ENCODE measurements at regions not wholly inside any gene's neighbourhood (a gene's known extent, or its start where the extent isn't known, plus 50 kb on each side); places are given as distances from the start of the nearest gene placed in this dataset.

DNA sequence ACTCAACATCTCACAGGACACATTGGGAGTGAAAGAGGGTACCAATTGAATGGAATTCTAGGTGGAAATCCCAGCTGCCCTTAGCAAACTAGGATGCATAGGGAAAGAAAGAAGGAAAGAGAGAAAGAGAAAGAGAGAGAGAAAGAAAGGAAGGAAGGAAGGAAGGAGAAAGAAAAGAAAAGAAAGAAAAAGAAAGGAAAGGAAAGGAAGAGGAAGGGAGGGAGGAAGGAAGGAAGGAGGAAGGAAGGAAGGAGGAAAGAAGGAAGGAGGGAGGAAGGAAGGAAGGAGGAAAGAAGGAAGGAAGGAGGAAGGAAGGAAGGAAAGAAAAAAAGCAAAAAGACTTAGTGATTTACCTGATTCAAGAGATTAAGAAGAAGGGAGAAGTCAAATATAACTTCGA, 143.9 kb downstream of the SS18 start:
- H3K27me3 ChIP-seq (ENCODE audit: control insufficient read depth, insufficient read depth, low read length), result no peaks in the 10 kb centered on the region
- POLR2A ChIA-PET, result no interaction called here
- no peak for DNase-seq (ENCODE audit: low read depth, low spot score)
- H3K9me3 ChIP-seq (ENCODE audit: control insufficient read depth, insufficient read depth, low read length), result no peaks in the 10 kb centered on the region
- TF ChIP-seq, protein P1, sequence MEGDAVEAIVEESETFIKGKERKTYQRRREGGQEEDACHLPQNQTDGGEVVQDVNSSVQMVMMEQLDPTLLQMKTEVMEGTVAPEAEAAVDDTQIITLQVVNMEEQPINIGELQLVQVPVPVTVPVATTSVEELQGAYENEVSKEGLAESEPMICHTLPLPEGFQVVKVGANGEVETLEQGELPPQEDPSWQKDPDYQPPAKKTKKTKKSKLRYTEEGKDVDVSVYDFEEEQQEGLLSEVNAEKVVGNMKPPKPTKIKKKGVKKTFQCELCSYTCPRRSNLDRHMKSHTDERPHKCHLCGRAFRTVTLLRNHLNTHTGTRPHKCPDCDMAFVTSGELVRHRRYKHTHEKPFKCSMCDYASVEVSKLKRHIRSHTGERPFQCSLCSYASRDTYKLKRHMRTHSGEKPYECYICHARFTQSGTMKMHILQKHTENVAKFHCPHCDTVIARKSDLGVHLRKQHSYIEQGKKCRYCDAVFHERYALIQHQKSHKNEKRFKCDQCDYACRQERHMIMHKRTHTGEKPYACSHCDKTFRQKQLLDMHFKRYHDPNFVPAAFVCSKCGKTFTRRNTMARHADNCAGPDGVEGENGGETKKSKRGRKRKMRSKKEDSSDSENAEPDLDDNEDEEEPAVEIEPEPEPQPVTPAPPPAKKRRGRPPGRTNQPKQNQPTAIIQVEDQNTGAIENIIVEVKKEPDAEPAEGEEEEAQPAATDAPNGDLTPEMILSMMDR (IDR thresholded peaks at IDR 0.05; ENCODE audit: low read depth, low read length), result no peak
- no peak overlapping the region for H3K27ac ChIP-seq (ENCODE audit: low read depth, low read length)
- H3K4me3 ChIP-seq (ENCODE audit: low read depth, low read length), result no peak overlapping the region
- CTCF ChIA-PET, result no interaction called here

DNA sequence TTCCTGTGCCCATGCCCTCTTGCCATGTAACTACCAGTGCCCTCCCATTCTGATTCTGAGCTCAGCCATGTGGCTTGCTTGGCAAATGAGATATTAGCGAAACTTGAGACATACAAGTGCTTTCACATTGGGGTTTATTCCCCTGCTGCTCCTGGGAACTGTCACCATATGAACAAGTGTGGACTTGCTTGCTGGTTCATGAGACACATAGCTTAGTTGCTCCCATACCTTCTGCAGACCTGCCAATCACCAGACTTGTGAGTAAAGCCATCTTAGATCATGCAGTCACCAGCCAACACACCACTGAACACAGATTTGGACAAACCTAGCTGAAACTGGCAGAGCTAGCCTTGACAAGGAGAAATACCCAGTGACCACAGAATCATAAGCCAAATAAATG, 155.1 kb downstream of the SS18 start:
- no peaks in the 10 kb centered on the region for H3K9me3 ChIP-seq (ENCODE audit: control insufficient read depth, insufficient read depth, low read length)
- CTCF ChIA-PET, result no interaction called here
- TF ChIP-seq, protein P1 (IDR thresholded peaks at IDR 0.05; ENCODE audit: low read depth, low read length), result no peak
- H3K27me3 ChIP-seq (ENCODE audit: control insufficient read depth, insufficient read depth, low read length), result peaks cover 5% of the 10 kb centered on the region
- POLR2A ChIA-PET, result no interaction called here
- no peak for DNase-seq (ENCODE audit: low read depth, low spot score)
- no peak overlapping the region for H3K27ac ChIP-seq (ENCODE audit: low read depth, low read length)
- no peak overlapping the region for H3K4me3 ChIP-seq (ENCODE audit: low read depth, low read length)

DNA sequence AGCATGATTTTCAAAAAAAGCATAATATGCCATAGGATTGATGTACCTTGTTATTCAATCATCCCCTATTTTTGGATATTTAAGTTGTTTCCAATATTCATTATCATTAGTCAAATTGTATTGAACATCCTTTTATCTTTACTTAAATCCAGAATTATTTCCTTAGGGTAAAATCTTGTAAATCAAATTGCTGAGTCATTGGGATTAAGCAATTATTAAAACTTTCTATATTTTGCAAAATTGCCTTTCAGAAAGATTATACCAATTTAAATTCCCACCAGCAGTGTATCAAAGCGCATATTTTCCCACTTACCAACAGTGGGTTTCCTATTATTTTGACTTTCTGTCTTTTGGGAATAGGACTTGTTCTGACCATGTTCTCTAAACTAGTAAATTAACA, 159.3 kb downstream of the SS18 start:
- Histone ChIP-seq H3K27me3 (ENCODE audit: control insufficient read depth, insufficient read depth, low read length) (peaks cover 5% of the 10 kb centered on the region), H3K27ac (ENCODE audit: low read depth, low read length) (no peak overlapping the region), H3K4me3 (ENCODE audit: low read depth, low read length) (no peak overlapping the region), H3K9me3 (ENCODE audit: control insufficient read depth, insufficient read depth, low read length) (no peaks in the 10 kb centered on the region)
- TF ChIP-seq, protein P1 (IDR thresholded peaks at IDR 0.05; ENCODE audit: low read depth, low read length), result no peak
- POLR2A ChIA-PET, result no interaction called here
- CTCF ChIA-PET, result no interaction called here
- DNase-seq (ENCODE audit: low read depth, low spot score), result no peak

DNA sequence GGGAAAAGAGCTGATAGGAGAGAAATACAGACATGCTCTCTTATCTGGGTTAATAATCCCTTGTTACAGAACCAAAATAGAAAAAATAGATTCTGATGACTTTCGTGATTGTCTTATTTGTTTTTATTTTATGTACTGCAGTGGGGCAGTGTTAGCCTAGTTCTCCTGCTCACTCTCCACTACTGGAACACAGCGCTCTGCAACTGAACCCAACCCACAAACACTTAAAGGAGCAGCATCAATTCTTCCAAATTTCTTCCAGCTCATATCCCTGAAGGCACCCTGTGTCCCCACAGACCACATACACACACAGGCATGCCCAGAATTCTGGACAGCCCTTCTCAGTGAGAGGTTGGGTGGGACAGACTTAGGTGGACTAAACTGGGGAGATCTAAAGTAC, 160.6 kb downstream of the SS18 start:
- no peak overlapping the region for H3K4me3 ChIP-seq (ENCODE audit: low read depth, low read length)
- H3K27ac ChIP-seq (ENCODE audit: low read depth, low read length), result no peak overlapping the region
- DNase-seq (ENCODE audit: low read depth, low spot score), result no peak
- CTCF ChIA-PET, result no interaction called here
- H3K27me3 ChIP-seq (ENCODE audit: control insufficient read depth, insufficient read depth, low read length), result peaks cover 2% of the 10 kb centered on the region
- TF ChIP-seq, protein P1 (IDR thresholded peaks at IDR 0.05; ENCODE audit: low read depth, low read length), result no peak
- no peaks in the 10 kb centered on the region for H3K9me3 ChIP-seq (ENCODE audit: control insufficient read depth, insufficient read depth, low read length)
- POLR2A ChIA-PET, result no interaction called here

DNA sequence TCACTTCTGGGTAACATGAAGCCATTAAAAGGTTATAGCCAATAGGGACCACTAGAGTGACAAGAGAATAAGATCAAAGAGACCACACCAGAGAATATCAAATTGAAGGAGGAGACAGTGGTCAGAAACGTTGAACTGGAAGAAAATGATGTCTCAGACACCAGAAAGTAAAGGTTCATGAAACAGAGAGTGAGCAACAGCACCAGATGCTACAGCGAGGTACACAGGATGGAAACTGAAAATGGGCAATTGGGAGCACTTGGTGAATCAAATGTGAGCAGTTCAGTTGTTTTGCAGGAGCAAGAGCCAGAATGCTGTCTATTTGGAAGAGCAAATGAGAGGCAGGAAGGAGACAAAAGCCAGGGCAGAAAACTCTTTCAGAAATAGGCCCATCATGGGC, 162.6 kb downstream of the SS18 start:
- no peak for DNase-seq (ENCODE audit: low read depth, low spot score)
- TF ChIP-seq, protein P1 (IDR thresholded peaks at IDR 0.05; ENCODE audit: low read depth, low read length), result no peak
- POLR2A ChIA-PET, result no interaction called here
- H3K4me3 ChIP-seq (ENCODE audit: low read depth, low read length), result no peak overlapping the region
- H3K9me3 ChIP-seq (ENCODE audit: control insufficient read depth, insufficient read depth, low read length), result no peaks in the 10 kb centered on the region
- H3K27ac ChIP-seq (ENCODE audit: low read depth, low read length), result no peak overlapping the region
- H3K27me3 ChIP-seq (ENCODE audit: control insufficient read depth, insufficient read depth, low read length), result peaks cover 2% of the 10 kb centered on the region
- CTCF ChIA-PET, result no interaction called here

All from AG04450 (cell line).